ENCODE measurements at regions not wholly inside any gene's neighbourhood (a gene's known extent, or its start where the extent isn't known, plus 50 kb on each side); places are given as distances from the start of the nearest gene placed in this dataset.

GRCh38 chr6:101294676-101295075 lies 98.8 kb upstream of the GRIK2 start:
- DNase-seq: no peak

GRCh38 chr6:101296169-101296960 lies 97.1 kb upstream of the GRIK2 start:
- DNase-seq: no peak

- no peak for DNase-seq
Observed at GRCh38 chr6:101302593-101302992, 90.9 kb upstream of the GRIK2 start.

GRCh38 chr6:101303495-101303894 lies 90.0 kb upstream of the GRIK2 start:
- no peak for DNase-seq

GRCh38 chr6:101312652-101313051 lies 80.9 kb upstream of the GRIK2 start:
- DNase-seq: no peak

GRCh38 chr6:101322921-101323320 lies 70.6 kb upstream of the GRIK2 start:
- DNase-seq: no peak

- DNase-seq: no peak
Observed at GRCh38 chr6:101326411-101326810, 67.1 kb upstream of the GRIK2 start.

GRCh38 chr6:101341926-101342325 lies 51.6 kb upstream of the GRIK2 start:
- no peak for DNase-seq

Measured in amygdala (tissue), 56 donors.